Bronchial epithelial cell (primary cell): ENCODE measurements at regions not wholly inside any gene's neighbourhood (a gene's known extent, or its start where the extent isn't known, plus 50 kb on each side); places are given as distances from the start of the nearest gene placed in this dataset.

Experiments used
- DNase-seq: peaks from one replicate; pipeline ENCODE4 v3.0.0-alpha.2; 2010; ENCODE audit warnings: low read depth
- FAIRE-seq: peaks from 2 replicates; lab custom pipeline; 2011; peaks lifted over from hg19 to GRCh38; lab: Jason Lieb, UNC
- H3K27me3 ChIP-seq: 2 replicates; pipeline ENCODE4 v1.5.1; 2011; ENCODE audit warnings: low read length; ENCODE audit not compliant: control insufficient read depth, insufficient read depth
- H3K36me3 ChIP-seq: 2 replicates; pipeline ENCODE4 v1.5.1; 2011; ENCODE audit warnings: low read length; ENCODE audit not compliant: control insufficient read depth, insufficient read depth
- H3K4me3 ChIP-seq: 2 replicates; pipeline ENCODE4 v1.5.1; 2011; ENCODE audit warnings: mild to moderate bottlenecking, low read depth, low read length, control low read depth
- TF ChIP-seq, protein P1 (sequence below): IDR thresholded peaks from 2 replicates; pipeline ENCODE4 v1.5.1; 2011; ENCODE audit warnings: mild to moderate bottlenecking, moderate library complexity, low read length, control low read depth, inconsistent platforms; ENCODE audit not compliant: insufficient read depth, severe bottlenecking

GRCh38 chr4:115233600-115233999 lies 120.2 kb upstream of the NDST4 start:
- DNase-seq = no peak
- no peak for FAIRE-seq
- TF ChIP-seq, protein P1, sequence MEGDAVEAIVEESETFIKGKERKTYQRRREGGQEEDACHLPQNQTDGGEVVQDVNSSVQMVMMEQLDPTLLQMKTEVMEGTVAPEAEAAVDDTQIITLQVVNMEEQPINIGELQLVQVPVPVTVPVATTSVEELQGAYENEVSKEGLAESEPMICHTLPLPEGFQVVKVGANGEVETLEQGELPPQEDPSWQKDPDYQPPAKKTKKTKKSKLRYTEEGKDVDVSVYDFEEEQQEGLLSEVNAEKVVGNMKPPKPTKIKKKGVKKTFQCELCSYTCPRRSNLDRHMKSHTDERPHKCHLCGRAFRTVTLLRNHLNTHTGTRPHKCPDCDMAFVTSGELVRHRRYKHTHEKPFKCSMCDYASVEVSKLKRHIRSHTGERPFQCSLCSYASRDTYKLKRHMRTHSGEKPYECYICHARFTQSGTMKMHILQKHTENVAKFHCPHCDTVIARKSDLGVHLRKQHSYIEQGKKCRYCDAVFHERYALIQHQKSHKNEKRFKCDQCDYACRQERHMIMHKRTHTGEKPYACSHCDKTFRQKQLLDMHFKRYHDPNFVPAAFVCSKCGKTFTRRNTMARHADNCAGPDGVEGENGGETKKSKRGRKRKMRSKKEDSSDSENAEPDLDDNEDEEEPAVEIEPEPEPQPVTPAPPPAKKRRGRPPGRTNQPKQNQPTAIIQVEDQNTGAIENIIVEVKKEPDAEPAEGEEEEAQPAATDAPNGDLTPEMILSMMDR = no peak
- Histone ChIP-seq H3K36me3 (no peaks in the 10 kb centered on the region), H3K27me3 (no peaks in the 10 kb centered on the region), H3K4me3 (no peak overlapping the region)

DNA sequence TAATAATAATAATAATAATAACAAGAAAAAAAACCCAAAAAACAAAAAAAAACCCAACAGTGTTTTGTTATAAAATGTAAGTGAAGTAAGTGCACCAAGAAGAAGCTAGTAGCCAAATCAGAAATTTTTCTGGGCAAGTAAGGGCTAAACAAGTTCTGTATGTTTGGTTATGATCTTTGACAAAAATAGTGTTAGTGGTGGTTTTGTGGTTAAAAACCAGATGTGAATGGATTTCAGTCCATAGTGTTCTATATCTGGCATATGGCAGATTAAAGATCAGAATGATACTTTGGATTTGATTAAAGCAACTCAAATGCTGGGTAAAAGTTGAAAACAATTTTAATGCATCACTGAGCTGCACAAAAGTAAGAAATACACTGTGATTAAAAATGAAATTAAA lies 116.5 kb upstream of the NDST4 start:
- DNase-seq (no peak), FAIRE-seq (no peak)
- Histone ChIP-seq H3K27me3 (no peaks in the 10 kb centered on the region), H3K4me3 (no peak overlapping the region), H3K36me3 (no peaks in the 10 kb centered on the region)
- TF ChIP-seq, protein P1 = no peak

DNA sequence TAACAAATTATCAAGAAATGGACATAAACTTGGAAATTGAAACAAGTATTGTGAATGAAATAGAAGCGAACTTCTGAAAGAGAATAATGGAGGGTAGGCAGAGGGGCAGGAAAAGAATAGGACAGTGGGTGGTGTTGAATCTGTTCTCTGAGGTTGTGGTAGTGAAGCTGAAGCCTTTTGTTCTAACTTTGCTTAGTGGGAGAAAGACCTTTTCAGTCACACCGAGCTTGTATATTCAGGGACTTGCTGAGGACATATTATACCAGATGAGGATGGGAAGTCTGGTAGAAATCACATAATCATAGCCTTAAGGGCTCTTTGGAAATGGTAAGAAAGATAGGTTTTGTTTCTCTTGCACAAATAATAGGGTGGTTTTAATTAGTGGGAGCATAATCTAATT lies 115.4 kb upstream of the NDST4 start:
- Histone ChIP-seq H3K27me3 (no peaks in the 10 kb centered on the region), H3K36me3 (no peaks in the 10 kb centered on the region), H3K4me3 (no peak overlapping the region)
- DNase-seq (no peak), FAIRE-seq (no peak)
- TF ChIP-seq, protein P1 = no peak

- FAIRE-seq = no peak
- TF ChIP-seq, protein P1 = no peak
- no peaks in the 10 kb centered on the region for H3K36me3 ChIP-seq
- no peak for DNase-seq
- H3K4me3 ChIP-seq = no peak overlapping the region
- H3K27me3 ChIP-seq = no peaks in the 10 kb centered on the region
Observed at GRCh38 chr4:115222061-115222460, 108.6 kb upstream of the NDST4 start.

GRCh38 chr4:115219862-115220261 lies 106.4 kb upstream of the NDST4 start:
- TF ChIP-seq, protein P1 = no peak
- Histone ChIP-seq H3K36me3 (no peaks in the 10 kb centered on the region), H3K27me3 (no peaks in the 10 kb centered on the region), H3K4me3 (no peak overlapping the region)
- FAIRE-seq (no peak), DNase-seq (no peak)

DNA sequence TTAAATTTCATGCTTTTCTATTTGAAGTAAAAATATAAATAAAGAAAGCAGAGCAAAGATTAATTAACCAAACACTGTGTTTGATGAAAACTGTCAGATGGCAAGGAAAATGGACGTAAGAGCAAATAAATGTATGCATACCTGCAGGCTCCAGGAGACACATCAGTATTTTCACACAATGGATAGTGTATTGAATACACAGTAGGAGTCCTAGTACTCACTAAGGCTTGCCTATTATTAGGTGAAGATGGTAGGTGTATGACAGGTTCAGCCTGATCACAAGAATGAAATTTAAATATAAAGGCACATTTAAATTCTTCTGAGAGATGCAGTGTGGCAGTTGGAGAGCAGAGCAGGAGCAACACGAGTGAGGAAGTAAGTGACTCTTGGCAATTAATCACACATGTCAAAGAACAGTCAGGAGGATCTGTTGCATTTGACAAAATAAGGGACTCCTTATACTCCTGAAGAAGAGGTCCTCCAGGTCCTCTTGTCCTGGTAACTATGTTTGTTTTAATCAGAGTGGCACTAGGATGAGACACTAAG lies 106.0 kb upstream of the NDST4 start:
- Histone ChIP-seq H3K36me3 (no peaks in the 10 kb centered on the region), H3K27me3 (no peaks in the 10 kb centered on the region), H3K4me3 (no peak overlapping the region)
- no peak for DNase-seq
- no peak for FAIRE-seq
- TF ChIP-seq, protein P1 = no peak
